HG03045 (cell line): ENCODE measurements at regions not wholly inside any gene's neighbourhood (a gene's known extent, or its start where the extent isn't known, plus 50 kb on each side); places are given as distances from the start of the nearest gene placed in this dataset.

Experiments used
- ATAC-seq: cut with Tn5 transposase; IDR thresholded peaks from one replicate; pipeline ENCODE4 v1.9.1; 2021; ENCODE audit warnings: mild to moderate bottlenecking, moderate library complexity; ENCODE audit not compliant: unreplicated experiment

DNA sequence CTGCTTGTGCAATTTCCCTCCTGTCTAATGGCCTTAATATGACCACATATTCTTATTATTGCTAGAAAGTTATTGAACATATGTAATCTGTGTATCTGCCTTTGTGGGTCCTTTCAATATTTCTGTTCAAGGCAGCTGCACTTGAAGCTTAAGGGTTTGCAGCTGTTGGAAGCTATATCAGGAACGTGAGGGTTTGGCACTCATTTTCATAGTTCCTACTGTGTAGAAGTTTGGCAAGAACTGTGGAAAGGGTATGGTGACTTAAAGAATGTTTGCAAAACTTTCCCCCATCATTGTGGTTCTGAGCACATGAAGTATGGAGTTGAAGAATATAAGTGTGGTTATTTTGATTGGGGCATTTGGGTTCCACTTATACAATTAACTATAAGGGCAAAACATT lies 144.7 kb upstream of the SEMA3A start:
- no peak for ATAC-seq

DNA sequence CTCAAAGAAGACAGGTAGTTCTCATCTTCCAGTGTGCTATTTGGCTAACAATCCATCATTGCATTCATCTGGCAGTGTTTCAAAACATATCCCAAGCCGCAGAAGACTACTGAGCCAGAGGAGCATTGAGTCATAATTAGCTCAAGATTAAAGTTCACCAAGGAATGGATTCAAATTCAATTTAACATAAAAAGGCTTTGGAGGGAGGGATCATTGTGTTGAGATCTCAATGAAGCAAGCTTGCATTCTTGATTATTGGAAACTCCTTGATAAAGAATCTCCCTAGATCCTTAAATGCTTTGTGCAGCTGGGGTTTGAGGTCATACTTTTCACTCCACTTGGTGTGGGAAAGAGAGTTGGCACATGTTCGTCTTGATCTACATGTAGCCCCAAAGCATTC lies 142.8 kb upstream of the SEMA3A start:
- ATAC-seq: no peak

GRCh38 chr7:84336766-84337165 lies 142.2 kb upstream of the SEMA3A start:
- ATAC-seq: no peak

- ATAC-seq: no peak
These were observed 141.7 kb upstream of the SEMA3A start for GRCh38 chr7:84336303-84336702.

DNA sequence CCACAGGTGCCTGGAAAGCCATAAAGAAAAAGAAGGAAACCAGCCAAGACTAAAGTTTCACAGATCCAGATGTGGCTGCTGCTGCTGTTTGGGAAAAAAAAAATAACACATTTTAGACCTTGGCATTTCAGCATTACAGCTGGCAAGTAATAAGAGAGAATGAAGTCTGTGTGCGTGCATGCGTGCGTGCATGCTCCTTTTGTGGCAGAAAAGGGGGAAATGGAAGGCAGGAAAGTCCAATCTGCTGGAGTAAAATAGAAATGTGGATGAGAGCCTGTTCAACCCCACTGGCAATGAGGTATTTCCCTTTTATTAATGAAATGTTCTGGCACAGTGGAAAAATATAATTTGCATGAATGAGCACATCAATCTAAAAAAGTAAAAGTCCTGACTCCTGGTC lies 137.0 kb upstream of the SEMA3A start:
- ATAC-seq: no peak

DNA sequence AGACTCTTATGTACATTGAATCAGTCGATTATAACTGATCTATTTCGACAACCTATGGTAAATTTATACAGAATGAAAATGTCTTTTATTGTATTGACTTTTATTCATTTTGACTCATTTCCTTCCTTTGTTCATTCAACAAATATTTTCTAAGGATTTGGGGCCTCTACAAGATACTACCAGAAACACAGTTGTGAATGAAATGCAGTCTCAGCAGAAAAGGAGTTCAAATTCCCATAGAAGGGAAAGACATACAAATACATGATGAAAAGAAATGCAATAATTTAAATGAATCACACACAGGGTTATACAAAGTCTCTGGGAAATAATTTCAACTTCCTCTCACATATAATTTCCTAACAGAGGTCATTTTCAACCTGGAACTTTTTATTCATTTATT lies 134.0 kb upstream of the SEMA3A start:
- ATAC-seq: no peak

DNA sequence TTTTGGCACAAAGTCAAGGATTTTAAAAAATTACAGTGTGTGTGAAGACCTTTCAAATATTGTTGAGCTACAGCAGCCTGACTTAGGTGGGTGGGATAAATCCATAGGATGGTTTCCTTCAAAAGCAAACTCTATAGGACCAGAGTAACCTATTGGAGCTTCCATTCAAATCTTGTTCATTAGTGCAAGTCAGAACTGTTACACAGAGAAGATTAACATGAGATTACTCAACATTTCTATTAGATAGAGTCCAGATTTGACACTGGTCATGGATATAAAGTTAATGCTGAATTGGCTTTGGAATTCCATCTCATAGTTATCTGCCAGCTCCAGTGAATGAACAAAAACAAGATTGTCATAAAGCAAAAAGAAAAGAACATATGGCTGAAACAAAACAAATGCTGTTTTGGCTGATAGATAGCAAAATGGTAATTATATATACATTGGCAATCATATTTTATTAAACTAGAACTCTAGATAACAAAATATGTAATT lies 129.6 kb upstream of the SEMA3A start:
- no peak for ATAC-seq

GRCh38 chr7:84317536-84317935 lies 122.9 kb upstream of the SEMA3A start:
- no peak for ATAC-seq

DNA sequence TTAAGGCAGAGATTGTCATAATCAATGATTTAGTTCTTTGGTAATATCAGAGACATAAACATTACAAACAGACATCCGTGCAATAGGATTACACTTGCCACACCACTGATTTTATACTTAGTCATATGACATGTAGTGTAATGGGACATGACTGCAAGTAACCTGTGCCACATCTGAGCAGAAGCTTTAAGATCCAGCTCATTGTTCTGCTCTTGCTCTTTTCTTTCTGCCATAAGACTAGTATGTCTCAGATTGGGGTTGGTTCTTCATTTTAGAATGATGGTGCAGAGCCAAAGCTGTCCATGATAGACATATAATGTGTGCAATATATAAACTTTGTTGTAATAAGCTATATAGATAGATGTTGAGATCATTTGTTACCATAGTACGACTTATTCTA lies 119.7 kb upstream of the SEMA3A start:
- no peak for ATAC-seq

GRCh38 chr7:84304407-84304806 lies 109.8 kb upstream of the SEMA3A start:
- no peak for ATAC-seq

DNA sequence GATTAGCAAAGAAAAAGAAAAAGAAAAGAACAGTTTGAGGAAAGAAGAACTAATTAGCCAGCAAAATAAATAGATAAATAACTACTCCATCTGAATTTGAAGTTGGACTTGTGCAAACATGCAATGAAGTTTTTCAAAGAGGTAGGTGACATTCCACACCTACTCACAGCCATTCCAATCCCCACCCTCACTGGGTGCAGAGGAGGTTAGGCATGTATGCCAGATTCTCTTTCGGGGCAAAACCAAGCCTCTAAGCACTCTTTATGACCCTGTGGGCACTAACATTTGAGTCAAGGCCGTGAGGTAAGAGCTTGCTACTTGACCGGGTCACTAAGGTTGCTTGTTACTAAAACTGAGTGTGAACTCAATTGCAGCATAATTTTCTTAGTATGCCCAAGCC lies 108.4 kb upstream of the SEMA3A start:
- no peak for ATAC-seq

DNA sequence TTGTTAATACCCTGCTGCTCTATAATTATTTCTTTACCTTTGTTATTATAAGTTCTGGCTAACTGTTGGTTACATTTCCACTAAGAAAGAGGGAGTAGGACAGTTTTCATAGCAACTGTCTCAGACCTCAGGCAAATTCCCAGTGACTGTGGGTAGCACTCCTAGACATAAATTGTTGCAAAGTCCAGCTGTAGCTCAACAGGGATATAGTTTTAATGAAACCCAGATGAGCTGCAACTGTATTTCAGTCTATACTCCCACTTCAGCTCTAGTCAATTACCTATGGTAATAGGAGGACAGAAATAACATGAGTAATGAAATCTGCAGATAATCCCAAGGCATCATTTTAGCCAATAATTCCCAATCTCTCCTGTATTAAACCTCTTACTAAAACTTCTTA lies 103.0 kb upstream of the SEMA3A start:
- no peak for ATAC-seq

GRCh38 chr7:84294847-84295455 lies 100.4 kb upstream of the SEMA3A start:
- no peak for ATAC-seq

DNA sequence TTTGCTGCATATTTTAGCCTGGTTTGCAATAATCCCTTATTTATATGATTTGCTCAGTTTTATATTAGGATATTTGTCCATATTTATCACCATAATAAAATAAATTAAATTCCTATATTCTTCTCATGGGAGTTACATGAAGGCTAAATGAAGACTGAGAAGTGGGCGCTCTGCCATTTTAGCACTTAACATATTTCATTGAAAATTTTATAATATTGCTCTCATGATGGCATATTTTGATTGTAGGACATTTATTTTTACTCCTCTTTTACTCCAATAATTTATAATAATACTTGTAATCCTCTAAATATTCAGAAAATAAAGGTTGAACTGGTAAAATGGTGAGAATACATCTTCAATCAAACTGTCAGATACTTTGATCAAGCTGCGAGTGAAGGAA lies 99.8 kb upstream of the SEMA3A start:
- ATAC-seq: no peak

GRCh38 chr7:84291756-84292155 lies 97.2 kb upstream of the SEMA3A start:
- ATAC-seq: no peak

GRCh38 chr7:84283798-84284197 lies 89.2 kb upstream of the SEMA3A start:
- ATAC-seq: no peak

GRCh38 chr7:84281518-84281917 lies 86.9 kb upstream of the SEMA3A start:
- ATAC-seq: no peak

GRCh38 chr7:84277628-84278224 lies 83.1 kb upstream of the SEMA3A start:
- ATAC-seq: no peak

DNA sequence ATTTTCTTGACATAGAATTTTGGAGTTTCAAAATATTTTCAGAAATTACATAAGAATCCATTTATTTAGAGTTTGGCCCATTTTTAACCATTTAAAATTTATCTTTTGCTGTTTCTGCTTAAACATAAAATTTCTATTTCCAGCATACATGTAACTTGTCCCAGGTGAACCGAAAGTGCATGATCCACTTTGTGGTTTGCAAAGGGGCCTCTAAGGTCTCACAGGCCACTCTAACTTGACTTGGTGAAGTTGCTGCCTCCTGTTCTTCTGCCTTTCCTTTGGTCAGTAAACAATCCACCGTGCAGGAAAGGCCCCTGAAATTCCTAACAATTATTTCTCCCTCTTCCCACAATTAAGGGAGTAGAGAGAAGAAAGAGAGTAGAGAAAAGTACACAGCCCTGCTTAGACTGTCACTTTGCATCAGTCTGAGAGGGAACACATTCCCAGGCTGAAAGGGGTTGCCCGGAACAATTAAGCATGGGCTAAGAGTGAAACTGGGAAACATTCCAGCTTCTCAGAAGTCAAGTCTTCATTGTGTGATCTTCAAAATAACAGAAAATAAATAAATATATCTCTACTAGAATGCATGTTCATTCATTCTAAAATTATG lies 79.5 kb upstream of the SEMA3A start:
- no peak for ATAC-seq

DNA sequence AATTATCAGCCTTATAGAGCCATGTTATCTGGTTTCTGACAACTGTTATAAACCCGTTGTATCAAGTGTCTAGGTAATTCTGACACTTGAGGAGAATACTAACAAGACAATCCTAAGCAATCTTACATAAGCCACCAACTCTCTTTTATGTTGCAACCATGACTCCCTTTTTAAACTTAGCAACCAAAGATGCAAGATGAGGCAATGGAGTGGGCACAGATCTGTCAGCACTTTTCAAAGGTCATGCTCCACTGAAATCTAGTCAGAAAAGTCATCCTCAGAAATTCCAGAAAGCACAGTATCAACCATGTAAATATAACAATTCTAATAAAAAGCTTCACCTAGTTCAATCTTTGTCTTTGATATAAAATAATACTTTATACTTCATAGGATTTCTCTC lies 77.0 kb upstream of the SEMA3A start:
- no peak for ATAC-seq

- ATAC-seq: no peak
These were observed 69.8 kb upstream of the SEMA3A start for GRCh38 chr7:84264396-84264795.

GRCh38 chr7:84263106-84263505 lies 68.5 kb upstream of the SEMA3A start:
- ATAC-seq: no peak

DNA sequence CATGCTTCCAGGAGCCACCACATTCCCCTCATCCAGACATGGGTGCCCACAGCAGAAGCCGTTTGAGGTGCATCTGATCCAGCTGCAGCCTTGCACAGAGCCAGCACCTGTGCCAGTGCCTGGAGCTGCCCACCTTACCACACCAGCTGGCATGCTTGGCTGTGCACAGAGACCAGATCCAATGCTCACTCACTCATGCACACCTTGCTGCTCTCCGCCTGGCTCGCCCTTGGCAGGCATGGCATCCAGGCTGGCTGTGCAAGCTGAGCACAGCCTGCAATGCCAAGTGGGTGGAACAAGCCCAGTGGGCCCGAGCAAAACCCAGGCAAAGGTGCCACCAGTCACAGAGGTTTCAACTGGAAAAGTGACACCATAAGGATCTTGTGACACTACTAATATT lies 66.9 kb upstream of the SEMA3A start:
- no peak for ATAC-seq
